GM12872 (cell line): ENCODE measurements at regions not wholly inside any gene's neighbourhood (a gene's known extent, or its start where the extent isn't known, plus 50 kb on each side); places are given as distances from the start of the nearest gene placed in this dataset.

Experiments
- TF ChIP-seq, protein P1 (sequence below): IDR thresholded peaks from 3 replicates; pipeline ENCODE4 v1.5.1; 2011; ENCODE audit warnings: low read depth, mild to moderate bottlenecking, low read length, moderate library complexity; ENCODE audit not compliant: insufficient read depth

- TF ChIP-seq, protein P1, sequence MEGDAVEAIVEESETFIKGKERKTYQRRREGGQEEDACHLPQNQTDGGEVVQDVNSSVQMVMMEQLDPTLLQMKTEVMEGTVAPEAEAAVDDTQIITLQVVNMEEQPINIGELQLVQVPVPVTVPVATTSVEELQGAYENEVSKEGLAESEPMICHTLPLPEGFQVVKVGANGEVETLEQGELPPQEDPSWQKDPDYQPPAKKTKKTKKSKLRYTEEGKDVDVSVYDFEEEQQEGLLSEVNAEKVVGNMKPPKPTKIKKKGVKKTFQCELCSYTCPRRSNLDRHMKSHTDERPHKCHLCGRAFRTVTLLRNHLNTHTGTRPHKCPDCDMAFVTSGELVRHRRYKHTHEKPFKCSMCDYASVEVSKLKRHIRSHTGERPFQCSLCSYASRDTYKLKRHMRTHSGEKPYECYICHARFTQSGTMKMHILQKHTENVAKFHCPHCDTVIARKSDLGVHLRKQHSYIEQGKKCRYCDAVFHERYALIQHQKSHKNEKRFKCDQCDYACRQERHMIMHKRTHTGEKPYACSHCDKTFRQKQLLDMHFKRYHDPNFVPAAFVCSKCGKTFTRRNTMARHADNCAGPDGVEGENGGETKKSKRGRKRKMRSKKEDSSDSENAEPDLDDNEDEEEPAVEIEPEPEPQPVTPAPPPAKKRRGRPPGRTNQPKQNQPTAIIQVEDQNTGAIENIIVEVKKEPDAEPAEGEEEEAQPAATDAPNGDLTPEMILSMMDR: no peak
Observed at GRCh38 chr6:11428895-11429294, 108.7 kb upstream of the TMEM170B start.

GRCh38 chr6:11428371-11428770, 109.2 kb upstream of the TMEM170B start:
- TF ChIP-seq, protein P1: no peak

- TF ChIP-seq, protein P1: no peak
Observed at GRCh38 chr6:11427723-11428245, 109.8 kb upstream of the TMEM170B start.

DNA sequence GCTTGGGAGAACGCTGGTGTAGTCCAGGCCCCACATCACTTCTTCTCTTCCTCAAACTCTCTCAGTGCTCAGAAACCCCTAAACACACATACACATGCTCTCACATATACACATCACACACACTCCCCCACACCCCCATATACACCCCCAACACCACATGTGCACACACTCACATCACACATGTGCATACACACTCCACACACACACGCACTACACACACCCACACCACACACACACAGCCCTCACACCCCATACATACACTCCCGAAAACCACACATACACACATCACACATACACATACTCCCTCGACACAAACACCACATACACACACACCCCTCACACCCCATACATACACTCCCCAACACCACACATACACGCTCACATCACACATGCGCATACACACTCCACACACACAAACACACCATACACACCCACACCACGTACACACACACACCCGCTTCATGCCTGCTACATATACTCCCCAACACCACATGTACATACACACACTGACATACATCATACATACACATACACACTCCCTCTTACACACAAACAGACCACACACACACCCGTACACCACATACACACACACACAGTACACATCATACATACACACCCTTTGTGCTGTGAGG, 110.3 kb upstream of the TMEM170B start:
- TF ChIP-seq, protein P1: no peak

DNA sequence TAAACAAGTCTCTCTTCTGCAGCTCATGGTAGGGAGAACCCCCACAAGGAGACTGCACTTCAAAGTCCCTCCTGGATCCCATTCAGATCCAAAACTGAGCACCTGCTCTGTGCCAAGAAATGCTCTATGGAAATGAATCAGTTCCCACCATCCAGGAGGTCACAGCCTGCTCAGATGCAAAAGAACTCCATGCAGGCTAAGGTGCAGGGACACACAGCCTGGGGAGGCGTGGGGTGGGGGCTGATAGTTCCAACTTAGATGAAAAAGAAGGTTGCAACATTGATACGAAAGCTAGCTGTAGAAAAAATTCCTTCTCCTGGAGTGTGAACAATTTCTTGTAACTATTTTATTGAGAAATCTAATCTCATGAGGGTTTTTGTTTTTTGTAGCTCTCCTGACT, 111.0 kb upstream of the TMEM170B start:
- TF ChIP-seq, protein P1: no peak

DNA sequence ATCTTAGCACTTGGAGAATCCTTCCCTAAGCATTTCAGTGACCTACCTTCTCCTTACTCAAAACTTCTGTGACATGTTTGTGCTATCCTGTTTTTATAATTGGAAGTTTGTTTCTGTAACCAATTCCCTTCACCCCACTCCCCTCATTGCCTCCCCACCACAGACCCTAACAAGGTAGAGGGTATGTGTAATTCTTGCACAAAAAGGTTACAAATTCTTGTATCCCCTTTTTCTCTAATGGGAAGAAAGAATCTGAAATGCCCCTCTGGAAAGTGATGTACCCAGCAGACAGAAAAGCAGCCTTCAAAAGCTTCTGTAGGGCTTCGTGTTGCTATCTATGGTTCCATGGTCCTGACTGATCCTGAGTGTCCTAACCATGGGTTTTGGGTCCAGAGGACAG, 111.7 kb upstream of the TMEM170B start:
- TF ChIP-seq, protein P1: no peak

DNA sequence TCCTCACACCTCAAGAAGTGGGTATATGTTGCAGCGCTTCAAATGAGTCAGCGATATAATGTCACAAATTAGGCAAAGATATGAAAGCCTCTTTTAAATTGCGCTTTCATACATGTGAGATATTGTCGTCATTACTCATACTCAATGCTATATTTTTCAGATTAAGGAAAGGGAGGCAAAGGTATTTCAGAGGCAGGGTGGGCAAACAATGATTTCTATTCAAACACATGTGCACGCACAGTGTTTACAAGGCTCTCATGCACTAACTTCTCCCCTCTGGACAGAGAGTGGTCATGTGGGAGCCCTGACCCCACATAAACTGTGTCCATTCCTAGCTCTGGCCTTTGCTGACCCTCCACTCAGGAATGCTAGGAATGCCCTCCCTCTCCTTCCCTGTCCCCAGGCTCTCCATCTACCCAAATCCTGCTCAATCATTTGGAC, 112.1 kb upstream of the TMEM170B start:
- TF ChIP-seq, protein P1: no peak
